Right renal pelvis (tissue), 4 donors: ENCODE measurements at regions not wholly inside any gene's neighbourhood (a gene's known extent, or its start where the extent isn't known, plus 50 kb on each side); places are given as distances from the start of the nearest gene placed in this dataset.
"Not testable (repeated sequence)": the region's sequence is repeated elsewhere in the genome, so short reads cannot be mapped to it uniquely, and the experiment has no call there.

Experiments
- DNase-seq, 4 donors: peaks; one replicate each; pipeline ENCODE4 v3.0.0-alpha.2; 2013; ENCODE audit warnings: low read depth in 4 of 4, low spot score in 3 of 4, missing footprints in 1 of 4

GRCh38 chr1:83167634-83168033, 831.3 kb downstream of the TTLL7 start:
- not testable (repeated sequence) for DNase-seq

GRCh38 chr1:83163879-83164475, 835.0 kb downstream of the TTLL7 start:
- DNase-seq = not testable (repeated sequence)

GRCh38 chr1:83158924-83159323, 840.0 kb downstream of the TTLL7 start:
- not testable (repeated sequence) for DNase-seq

- not testable (repeated sequence) for DNase-seq
Measured at GRCh38 chr1:83154306-83154705, 844.6 kb downstream of the TTLL7 start.

GRCh38 chr1:83151167-83151898, 847.6 kb downstream of the TTLL7 start:
- not testable (repeated sequence) for DNase-seq

- DNase-seq = not testable (repeated sequence)
Measured at GRCh38 chr1:83150479-83150878, 848.5 kb downstream of the TTLL7 start.

GRCh38 chr1:83145820-83146219, 853.1 kb downstream of the TTLL7 start:
- DNase-seq = not testable (repeated sequence)

GRCh38 chr1:83142802-83143201, 856.1 kb downstream of the TTLL7 start:
- not testable (repeated sequence) for DNase-seq

GRCh38 chr1:83135524-83136157, 863.3 kb downstream of the TTLL7 start:
- DNase-seq = not testable (repeated sequence)

GRCh38 chr1:83134322-83135014, 864.5 kb downstream of the TTLL7 start:
- DNase-seq = not testable (repeated sequence)

- no peak for DNase-seq
Measured at GRCh38 chr1:83131692-83131955, 867.3 kb downstream of the TTLL7 start.

GRCh38 chr1:83130886-83131691, 867.8 kb downstream of the TTLL7 start:
- no peak for DNase-seq

- no peak for DNase-seq
Measured at GRCh38 chr1:83129107-83129506, 869.8 kb downstream of the TTLL7 start.

- DNase-seq = no peak
Measured at GRCh38 chr1:83125456-83125855, 873.5 kb downstream of the TTLL7 start.

GRCh38 chr1:83123019-83123418, 875.9 kb downstream of the TTLL7 start:
- DNase-seq = no peak

GRCh38 chr1:83118472-83118871, 880.5 kb downstream of the TTLL7 start:
- DNase-seq = no peak

- DNase-seq = not testable (repeated sequence)
Measured at GRCh38 chr1:83117030-83117429, 881.9 kb downstream of the TTLL7 start.

- DNase-seq = no peak
Measured at GRCh38 chr1:83115785-83116184, 883.1 kb downstream of the TTLL7 start.

- DNase-seq = no peak
Measured at GRCh38 chr1:83114136-83114834, 884.6 kb downstream of the TTLL7 start.

GRCh38 chr1:83113652-83114051, 885.3 kb downstream of the TTLL7 start:
- no peak for DNase-seq
